Chondrocyte (in vitro differentiated cells): ENCODE measurements at regions not wholly inside any gene's neighbourhood (a gene's known extent, or its start where the extent isn't known, plus 50 kb on each side); places are given as distances from the start of the nearest gene placed in this dataset.

Experiments used
- DNase-seq: peaks from one replicate; pipeline ENCODE4 v3.0.0; 2021; ENCODE audit warnings: mixed read lengths, low spot score
- H3K27ac Mint-ChIP-seq: one replicate; pipeline ENCODE4 v1.8.0; 2021; ENCODE audit warnings: mild to moderate bottlenecking, moderate library complexity, mixed read lengths; ENCODE audit not compliant: unreplicated experiment
- H3K27me3 Mint-ChIP-seq: 2 replicates; pipeline ENCODE4 v1.8.0; 2021; ENCODE audit warnings: low read depth, mixed read lengths
- H3K36me3 Mint-ChIP-seq: 2 replicates; pipeline ENCODE4 v1.8.0; 2021; ENCODE audit warnings: low read depth, mixed read lengths
- H3K4me1 Mint-ChIP-seq: 2 replicates; pipeline ENCODE4 v1.8.0; 2021; ENCODE audit warnings: low read depth, mild to moderate bottlenecking, mixed read lengths
- H3K4me3 Mint-ChIP-seq: one replicate; pipeline ENCODE4 v1.8.0; 2021; ENCODE audit warnings: mild to moderate bottlenecking, moderate library complexity, mixed read lengths; ENCODE audit not compliant: unreplicated experiment
- H3K9me3 Mint-ChIP-seq: 2 replicates; pipeline ENCODE4 v1.8.0; 2021; ENCODE audit warnings: low read depth, mixed read lengths
- CTCF ChIP-seq: fragments of 200-600 bp; sonication (generic); IDR thresholded peaks from 2 replicates; pipeline ENCODE4 v1.5.0; 2021; ENCODE audit warnings: antibody characterized with exemption, mild to moderate bottlenecking, moderate library complexity

GRCh38 chr5:114734238-114734637 lies 372.4 kb downstream of the KCNN2 start:
- Mint-ChIP-seq H3K27me3 (peaks cover 5% of the 10 kb centered on the region), H3K9me3 (peaks cover 13% of the 10 kb centered on the region), H3K36me3 (no peaks in the 10 kb centered on the region), H3K27ac (no peak overlapping the region), H3K4me1 (peaks cover 4% of the 10 kb centered on the region), H3K4me3 (no peak overlapping the region)
- TF ChIP-seq CTCF, result no peak
- DNase-seq, result no peak

- Mint-ChIP-seq H3K9me3 (peaks cover 10% of the 10 kb centered on the region), H3K27me3 (peaks cover 5% of the 10 kb centered on the region), H3K27ac (no peak overlapping the region), H3K4me3 (no peak overlapping the region), H3K36me3 (no peaks in the 10 kb centered on the region), H3K4me1 (peaks cover 4% of the 10 kb centered on the region)
- TF ChIP-seq CTCF, result no peak
- DNase-seq, result no peak
Measured at GRCh38 chr5:114729986-114730385, 368.1 kb downstream of the KCNN2 start.

GRCh38 chr5:114727358-114727757 lies 365.5 kb downstream of the KCNN2 start:
- no peak for TF ChIP-seq CTCF
- Mint-ChIP-seq H3K27ac (no peak overlapping the region), H3K9me3 (peaks cover 17% of the 10 kb centered on the region), H3K36me3 (no peaks in the 10 kb centered on the region), H3K4me1 (no peaks in the 10 kb centered on the region), H3K27me3 (peaks cover 5% of the 10 kb centered on the region), H3K4me3 (no peak overlapping the region)
- DNase-seq, result no peak

- H3K4me1 Mint-ChIP-seq, result no peaks in the 10 kb centered on the region
- no peak for TF ChIP-seq CTCF
- no peak overlapping the region for H3K27ac Mint-ChIP-seq
- H3K9me3 Mint-ChIP-seq, result peaks cover 19% of the 10 kb centered on the region
- H3K27me3 Mint-ChIP-seq, result no peaks in the 10 kb centered on the region
- H3K4me3 Mint-ChIP-seq, result no peak overlapping the region
- no peak for DNase-seq
- H3K36me3 Mint-ChIP-seq, result no peaks in the 10 kb centered on the region
Measured at GRCh38 chr5:114726131-114726530, 364.3 kb downstream of the KCNN2 start.

- no peak for TF ChIP-seq CTCF
- DNase-seq, result no peak
- no peak overlapping the region for H3K27ac Mint-ChIP-seq
- H3K27me3 Mint-ChIP-seq, result no peaks in the 10 kb centered on the region
- no peaks in the 10 kb centered on the region for H3K36me3 Mint-ChIP-seq
- no peaks in the 10 kb centered on the region for H3K4me1 Mint-ChIP-seq
- no peak overlapping the region for H3K4me3 Mint-ChIP-seq
- peaks cover 32% of the 10 kb centered on the region for H3K9me3 Mint-ChIP-seq
Measured at GRCh38 chr5:114719268-114719667, 357.4 kb downstream of the KCNN2 start.
